GM19463 (cell line): ENCODE measurements at regions not wholly inside any gene's neighbourhood (a gene's known extent, or its start where the extent isn't known, plus 50 kb on each side); places are given as distances from the start of the nearest gene placed in this dataset.

Experiments
- ATAC-seq: cut with Tn5 transposase; IDR thresholded peaks from one replicate; pipeline ENCODE4 v1.9.1; 2021; ENCODE audit warnings: mild to moderate bottlenecking, moderate library complexity; ENCODE audit not compliant: unreplicated experiment

DNA sequence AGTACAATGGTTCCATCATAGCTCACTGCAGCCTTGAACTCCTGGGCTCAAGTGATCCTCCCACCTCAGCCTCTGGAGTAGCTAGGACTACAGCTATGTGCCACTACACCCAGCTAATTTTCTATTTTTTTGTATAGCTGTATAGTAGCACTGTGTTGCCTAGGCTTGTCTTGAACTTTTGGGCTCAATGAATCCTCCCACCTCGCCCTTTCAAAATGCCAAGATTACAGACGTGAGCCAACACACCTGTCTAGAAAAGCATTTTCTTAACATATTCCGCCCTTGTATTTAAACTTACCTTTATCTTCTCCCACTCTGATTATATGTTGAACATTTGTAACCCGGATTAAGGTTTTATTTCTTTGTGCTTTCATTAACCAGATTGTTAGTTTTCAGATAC is 750.7 kb upstream of the GCFC2 start:
- no peak for ATAC-seq

GRCh38 chr2:76455910-76456309 is 745.2 kb upstream of the GCFC2 start:
- no peak for ATAC-seq

GRCh38 chr2:76450024-76450475 is 739.3 kb upstream of the GCFC2 start:
- peak; percentile 92 for ATAC-seq

GRCh38 chr2:76448956-76449355 is 738.2 kb upstream of the GCFC2 start:
- no peak for ATAC-seq

DNA sequence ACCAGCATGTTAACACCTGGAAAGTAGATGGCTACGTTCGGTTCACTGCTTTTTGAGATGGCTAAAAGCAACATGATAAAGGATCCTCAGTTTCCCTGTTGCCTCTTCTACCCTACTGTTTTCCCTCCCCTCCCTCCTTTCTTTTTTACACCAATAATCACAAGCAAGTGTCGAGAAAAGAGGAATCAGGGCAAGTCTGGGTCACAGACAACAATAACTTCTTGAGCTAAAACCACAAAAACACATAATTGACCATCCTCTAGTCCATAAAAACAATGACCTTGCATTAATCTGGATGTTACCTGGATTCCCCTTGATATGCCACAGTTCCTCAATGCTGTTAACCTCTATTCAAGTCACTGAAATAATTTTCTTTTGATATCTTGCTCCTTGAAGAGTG is 736.6 kb upstream of the GCFC2 start:
- ATAC-seq = no peak

DNA sequence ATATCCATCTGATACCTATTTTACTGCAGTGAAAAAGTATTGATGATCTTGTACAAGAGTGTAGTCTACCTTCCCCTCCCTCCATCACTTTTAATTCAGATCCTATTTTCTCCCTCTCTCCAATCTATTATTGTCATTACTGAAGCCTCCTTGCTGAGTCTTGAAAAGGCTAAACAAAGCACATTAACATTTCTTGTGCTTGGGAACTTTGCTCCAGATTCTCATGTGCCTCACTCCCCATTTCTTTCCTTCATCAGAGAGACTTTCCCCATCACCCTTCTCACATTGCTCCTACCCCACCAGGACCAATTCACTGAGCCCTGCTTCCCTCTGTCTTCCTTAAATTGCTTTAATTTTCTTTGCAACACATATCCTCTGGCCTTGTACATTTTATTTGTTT is 736.2 kb upstream of the GCFC2 start:
- ATAC-seq = no peak

DNA sequence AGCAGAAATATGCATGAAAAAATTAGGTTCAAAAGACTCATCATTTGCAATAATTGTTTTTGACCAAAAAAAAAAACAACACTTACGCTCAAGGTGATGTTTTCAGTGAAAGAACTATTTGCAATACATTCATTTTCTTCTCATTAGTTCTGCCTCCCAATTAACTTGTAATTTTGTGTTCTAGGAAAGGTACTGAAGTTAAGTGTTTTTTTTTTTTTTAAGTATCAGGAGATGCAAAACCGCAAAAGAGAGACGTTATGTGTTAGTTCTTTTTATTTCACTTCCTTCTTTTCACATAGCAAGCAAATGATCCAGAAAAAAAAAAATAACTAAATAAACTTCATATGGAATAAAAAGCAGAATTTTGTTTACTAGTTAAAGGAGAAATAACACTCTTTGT is 735.2 kb upstream of the GCFC2 start:
- no peak for ATAC-seq

DNA sequence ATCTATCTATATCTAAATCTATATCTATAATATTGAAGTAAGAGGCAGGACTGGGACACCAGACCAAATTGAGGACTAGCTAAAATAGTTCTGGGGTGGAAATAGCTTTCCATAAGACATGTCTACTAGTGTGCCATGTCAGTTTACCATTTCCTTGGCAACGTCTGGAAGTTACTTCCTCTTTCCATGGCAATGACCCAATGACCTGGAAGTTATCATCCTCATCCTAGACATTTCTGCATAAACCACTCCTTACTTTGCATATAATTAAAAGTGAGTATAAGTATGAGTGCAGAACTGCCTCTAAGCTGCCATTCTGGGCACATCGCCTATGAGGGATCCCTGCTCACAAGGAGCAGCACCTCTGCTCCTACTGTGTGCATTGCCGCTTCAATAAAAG is 734.0 kb upstream of the GCFC2 start:
- no peak for ATAC-seq

DNA sequence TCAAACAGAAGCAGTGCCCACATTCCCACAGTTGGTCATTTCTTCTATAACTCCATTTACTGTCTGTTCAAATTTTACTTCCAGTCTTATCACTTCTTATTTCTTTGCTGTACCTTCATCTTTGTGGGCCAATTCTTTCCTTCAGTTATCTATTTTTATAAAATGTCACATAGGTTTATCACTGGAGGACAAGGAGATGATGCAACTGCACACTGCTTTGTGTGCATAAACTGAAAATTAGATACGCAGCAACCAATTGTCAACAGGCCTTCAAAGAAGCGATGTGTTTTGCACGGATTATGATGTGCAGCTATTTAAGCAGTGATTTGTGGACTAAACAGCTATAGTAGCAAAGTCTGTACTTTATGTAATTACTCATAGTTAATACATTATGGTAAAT is 726.8 kb upstream of the GCFC2 start:
- no peak for ATAC-seq

DNA sequence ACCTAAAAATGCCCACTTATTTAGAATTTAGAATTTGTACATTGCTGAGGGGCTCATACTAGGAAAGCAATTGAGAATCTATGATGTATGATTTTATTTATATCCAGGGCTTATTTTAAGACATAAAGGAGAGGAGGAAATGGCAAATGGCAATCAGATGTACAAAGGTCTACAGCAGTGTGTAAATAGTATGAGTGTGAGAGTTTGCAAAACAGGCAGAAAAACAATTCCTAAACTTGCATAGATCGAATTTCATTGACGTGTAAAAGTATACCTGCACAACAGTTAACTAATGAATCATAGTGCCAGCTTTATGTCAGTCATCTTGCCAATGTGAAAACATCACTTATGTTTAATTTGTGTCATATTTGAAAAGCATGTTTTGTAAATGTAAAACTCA is 718.7 kb upstream of the GCFC2 start:
- ATAC-seq = no peak

DNA sequence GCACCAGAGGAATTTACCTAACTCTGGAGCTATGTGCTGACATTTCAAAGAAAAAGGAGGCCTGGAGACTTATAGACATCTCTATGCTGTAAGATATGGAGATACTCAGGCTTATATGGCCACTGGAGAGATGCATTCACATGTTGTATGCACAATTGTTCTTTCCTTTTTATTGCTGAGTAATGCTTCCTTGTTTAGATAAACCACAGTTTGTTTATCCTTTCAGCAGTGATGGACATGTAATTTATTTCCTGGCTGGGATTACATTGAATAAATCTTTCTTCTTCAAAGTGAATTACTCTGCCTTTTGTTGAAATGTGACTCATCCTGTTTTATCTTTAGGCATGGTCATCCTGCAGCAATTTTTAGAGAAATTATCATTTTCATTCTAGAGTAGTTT is 716.7 kb upstream of the GCFC2 start:
- no peak for ATAC-seq

DNA sequence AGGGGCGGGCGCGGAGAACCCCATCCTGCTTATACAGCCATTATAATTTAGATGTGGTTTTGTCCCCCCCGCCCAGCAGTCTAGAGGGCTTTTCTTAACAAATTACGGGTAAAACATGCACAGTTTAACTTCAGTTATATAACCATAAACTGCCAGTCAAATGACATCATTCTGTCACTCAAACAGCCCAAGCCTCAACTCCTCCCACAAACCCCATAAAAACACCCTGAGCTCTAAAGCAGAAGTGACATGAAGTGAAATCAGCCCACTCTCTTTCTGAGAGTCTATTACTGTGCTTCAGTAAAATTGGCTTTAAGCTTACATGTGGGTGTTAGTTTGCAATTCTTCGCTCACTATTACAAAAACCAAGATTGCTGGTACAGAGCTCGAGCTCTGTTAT is 705.1 kb upstream of the GCFC2 start:
- no peak for ATAC-seq

DNA sequence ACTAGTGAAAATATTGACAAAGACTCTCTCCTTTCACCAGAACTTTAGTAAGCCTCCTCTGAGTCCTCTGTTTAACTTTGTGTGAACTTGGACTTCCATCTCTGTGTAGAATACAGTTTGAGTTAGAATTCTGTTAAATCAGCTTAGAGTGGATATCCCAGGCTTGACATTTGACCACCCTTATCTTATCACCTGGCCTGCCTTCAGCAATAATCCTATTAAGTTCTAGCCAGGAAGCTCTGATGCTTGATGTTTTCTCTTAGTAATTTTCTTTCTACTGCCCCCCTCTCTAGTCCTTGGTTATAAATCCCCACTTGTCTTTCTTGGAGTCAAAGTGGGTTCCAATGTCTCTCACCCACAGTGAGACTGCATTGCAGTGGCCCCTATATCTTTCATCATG is 702.7 kb upstream of the GCFC2 start:
- no peak for ATAC-seq

DNA sequence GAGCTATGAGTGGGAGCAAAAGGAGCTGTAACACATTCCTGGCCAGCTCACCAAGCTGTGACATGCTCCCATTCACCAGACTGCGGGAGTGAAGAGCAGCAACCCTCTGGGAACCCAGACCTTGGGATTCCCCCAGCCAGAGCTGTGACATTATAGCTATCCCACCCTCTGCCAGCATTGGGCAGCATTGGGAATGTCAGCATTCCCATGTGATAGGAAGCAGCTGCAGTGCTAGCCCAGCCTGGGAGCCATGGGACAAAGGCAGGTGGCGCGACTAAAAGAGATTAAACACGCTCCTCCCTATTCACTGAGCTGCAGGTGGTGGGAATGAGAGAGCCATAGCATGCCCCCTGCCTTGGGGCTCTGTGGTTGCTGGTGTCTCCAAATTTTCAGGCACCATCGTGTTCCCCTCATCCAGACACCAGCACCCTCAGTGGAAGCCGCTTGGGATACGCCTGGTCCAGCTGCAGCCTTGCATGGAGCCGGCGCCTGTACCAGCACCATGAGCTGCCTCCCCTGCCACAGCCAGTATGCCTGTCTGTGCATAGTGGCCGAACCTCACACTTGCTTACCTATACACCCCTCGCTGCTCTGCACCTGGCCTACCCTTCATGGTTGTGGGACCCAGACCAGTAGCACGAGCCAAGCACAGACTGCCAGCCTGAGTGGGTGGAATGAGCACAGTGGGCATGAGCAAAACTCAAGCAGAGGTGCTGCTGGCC is 695.6 kb upstream of the GCFC2 start:
- ATAC-seq = no peak

DNA sequence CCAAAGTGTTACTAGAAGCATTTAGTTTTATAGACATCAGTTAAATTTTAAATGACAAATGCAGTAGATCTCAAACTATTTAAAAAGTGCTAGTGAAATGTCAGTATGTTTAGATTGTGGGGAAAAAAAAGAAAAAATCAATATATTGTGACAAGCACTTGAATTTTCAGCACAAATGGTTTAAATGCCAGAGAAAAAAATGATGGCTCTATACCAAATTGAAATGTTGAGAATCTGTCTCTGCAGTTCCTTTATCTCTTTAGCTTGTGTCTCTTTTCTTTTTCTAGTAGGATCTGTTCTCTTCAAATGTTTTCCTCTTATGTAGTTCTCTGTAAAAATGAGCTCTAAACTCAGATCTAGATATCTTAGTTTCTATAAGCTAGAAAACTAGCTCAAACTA is 682.6 kb upstream of the GCFC2 start:
- ATAC-seq = no peak

GRCh38 chr2:76391678-76392077 is 681.0 kb upstream of the GCFC2 start:
- no peak for ATAC-seq

DNA sequence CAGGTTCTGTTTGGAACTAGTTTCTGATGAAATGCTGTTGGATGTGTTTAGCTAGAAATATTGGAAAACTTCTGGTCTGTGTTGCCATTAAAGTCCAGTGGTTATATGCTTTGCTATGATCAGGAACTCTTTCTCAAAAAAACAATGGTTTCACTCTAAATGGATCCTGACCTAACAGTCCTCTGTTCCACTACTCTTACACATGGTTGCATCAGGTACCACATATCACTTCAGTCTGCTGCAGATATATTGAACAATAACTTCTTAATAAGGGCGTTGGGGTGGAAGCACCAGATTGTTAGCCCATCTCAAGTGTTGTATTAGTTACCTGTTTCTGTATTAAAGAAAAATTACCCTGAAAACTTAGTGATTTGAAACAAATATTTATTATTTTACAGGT is 676.6 kb upstream of the GCFC2 start:
- ATAC-seq = no peak

DNA sequence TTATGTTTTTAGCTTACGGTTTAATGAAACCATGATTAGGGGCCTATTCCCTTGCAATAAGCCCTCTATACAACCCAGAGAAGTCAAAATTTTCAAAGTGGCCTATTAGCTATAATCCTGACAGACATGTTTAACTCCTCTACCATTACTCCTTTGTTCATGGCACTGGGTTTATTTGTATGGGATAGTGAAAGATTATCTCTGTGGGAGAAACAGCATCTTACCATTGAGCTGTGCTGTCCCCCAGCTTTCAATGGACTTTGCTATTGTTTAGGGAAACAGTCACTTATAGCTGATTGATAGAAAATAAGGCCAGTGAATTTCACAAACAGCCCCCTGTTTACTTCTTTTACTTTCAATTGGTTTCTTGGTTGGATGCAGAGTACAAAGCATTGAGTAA is 675.2 kb upstream of the GCFC2 start:
- no peak for ATAC-seq

DNA sequence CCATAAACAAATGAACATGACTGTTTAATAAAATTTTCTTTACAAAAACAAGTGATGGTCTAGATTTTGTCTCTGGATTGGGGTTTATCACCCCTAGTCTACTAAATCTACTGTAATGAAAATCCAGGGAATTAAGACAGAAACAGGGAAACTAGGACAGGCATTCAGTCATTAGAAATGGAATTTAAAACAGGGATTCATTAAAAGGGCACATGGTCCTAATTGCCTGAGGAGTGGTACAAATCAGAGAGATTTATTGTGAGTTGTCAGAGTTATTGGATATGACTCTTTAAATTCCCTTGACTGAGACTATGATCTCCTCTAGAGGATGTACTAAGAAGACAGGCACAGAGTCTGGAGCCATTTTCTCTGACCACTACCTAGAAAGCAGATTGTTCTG is 670.9 kb upstream of the GCFC2 start:
- ATAC-seq = no peak

DNA sequence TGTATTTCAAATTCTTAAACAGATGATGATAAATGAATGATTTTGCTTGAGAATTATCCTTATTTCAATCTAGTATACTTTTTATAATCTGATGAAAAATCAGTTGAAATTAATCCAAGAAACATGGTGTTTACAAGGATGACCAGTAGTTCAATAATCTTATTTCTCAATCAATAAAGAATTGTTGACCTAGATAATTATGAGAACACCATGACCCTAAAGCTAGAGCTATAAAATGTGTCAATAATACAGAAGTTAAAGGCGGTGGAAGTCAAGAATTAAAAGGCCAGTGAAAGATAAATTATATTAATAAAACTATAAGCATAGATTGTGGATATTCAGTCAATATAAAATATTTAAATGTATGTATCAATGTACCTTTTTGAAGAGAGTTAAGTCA is 667.4 kb upstream of the GCFC2 start:
- no peak for ATAC-seq

DNA sequence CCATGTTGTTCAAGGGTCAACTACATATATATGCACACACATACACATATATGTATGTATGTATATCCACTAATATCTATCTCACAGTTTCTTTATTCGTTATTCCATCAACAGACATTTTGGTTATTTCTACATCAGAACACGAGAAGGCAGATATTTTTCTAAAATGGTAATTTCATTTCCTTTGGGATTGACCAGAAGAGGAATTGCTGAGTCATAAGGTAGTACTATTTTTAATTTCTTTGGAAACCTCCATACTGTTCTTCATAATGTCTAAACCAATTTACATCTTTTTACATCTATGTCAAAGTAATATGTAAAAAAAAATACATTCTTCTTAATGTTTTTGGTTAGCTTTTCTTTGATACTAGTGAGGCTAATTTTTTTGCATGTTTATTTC is 630.7 kb upstream of the GCFC2 start:
- ATAC-seq = no peak

GRCh38 chr2:76332871-76333270 is 622.2 kb upstream of the GCFC2 start:
- ATAC-seq = no peak

DNA sequence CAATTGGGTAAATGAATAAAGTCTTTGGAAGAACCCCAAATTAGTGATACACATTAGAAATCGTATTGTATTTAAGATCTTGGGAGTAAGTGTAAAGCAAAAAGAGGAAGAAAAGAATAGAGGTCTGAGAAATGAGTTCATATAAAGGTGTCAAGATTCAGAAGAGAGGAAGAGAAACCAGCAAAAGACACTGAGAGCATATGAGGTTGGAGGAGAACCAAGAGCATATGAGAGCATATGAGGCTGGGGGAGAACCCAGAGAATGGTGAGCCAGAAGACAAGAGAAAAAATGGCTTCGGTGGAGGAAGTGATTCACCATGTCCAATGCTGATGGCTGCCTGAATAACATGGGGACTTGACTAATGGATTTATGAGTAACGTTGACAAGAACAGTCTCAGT is 620.1 kb upstream of the GCFC2 start:
- ATAC-seq = no peak
